MM.1S (cell line): ENCODE measurements at regions not wholly inside any gene's neighbourhood (a gene's known extent, or its start where the extent isn't known, plus 50 kb on each side); places are given as distances from the start of the nearest gene placed in this dataset.

Experiments
- DNase-seq: peaks from one replicate; pipeline ENCODE4 v3.0.0-alpha.2; 2015
- H2AFZ ChIP-seq: fragments of 300-600 bp; sonication (generic); 2 replicates; pipeline ENCODE4 v1.6.0; 2016; ENCODE audit warnings: antibody characterized with exemption, low read length
- H3F3A ChIP-seq: fragments of 300-600 bp; sonication (generic); 2 replicates; pipeline ENCODE4 v1.6.1; 2016; ENCODE audit warnings: mild to moderate bottlenecking, antibody characterized with exemption, low read length, moderate library complexity, mixed read lengths; ENCODE audit not compliant: insufficient read depth
- H3K27ac ChIP-seq: fragments of 300-600 bp; sonication (generic); 2 replicates; pipeline ENCODE4 v1.5.1; 2016; ENCODE audit warnings: mild to moderate bottlenecking, low read length
- H3K27me3 ChIP-seq: fragments of 300-600 bp; sonication (generic); replicated peaks from 2 replicates; pipeline ENCODE4 v1.6.0; 2016; ENCODE audit warnings: low read length; ENCODE audit not compliant: insufficient read depth
- H3K36me3 ChIP-seq: fragments of 300-600 bp; sonication (generic); replicated peaks from 2 replicates; pipeline ENCODE4 v1.6.1; 2016; ENCODE audit warnings: mild to moderate bottlenecking, low read length, mixed read lengths; ENCODE audit not compliant: insufficient read depth
- H3K4me1 ChIP-seq: fragments of 300-600 bp; sonication (generic); 2 replicates; pipeline ENCODE4 v1.6.1; 2016; ENCODE audit warnings: low read length, mixed read lengths
- H3K4me2 ChIP-seq: fragments of 300-600 bp; sonication (generic); 2 replicates; pipeline ENCODE4 v1.6.0; 2016; ENCODE audit warnings: low read depth, low read length
- H3K4me3 ChIP-seq: fragments of 300-600 bp; sonication (generic); 2 replicates; pipeline ENCODE4 v1.5.1; 2016; ENCODE audit warnings: low read length, mixed read lengths
- H3K79me2 ChIP-seq: fragments of 300-600 bp; sonication (generic); 2 replicates; pipeline ENCODE4 v1.6.1; 2016; ENCODE audit warnings: mixed run types, low read length, mixed read lengths
- H3K9ac ChIP-seq: fragments of 300-600 bp; sonication (generic); 2 replicates; pipeline ENCODE4 v1.6.1; 2016; ENCODE audit warnings: low read length, mixed read lengths
- H3K9me2 ChIP-seq: fragments of 300-600 bp; sonication (generic); replicated peaks from 2 replicates; pipeline ENCODE4 v1.6.1; 2016; ENCODE audit warnings: mild to moderate bottlenecking, low read length, mixed read lengths; ENCODE audit not compliant: insufficient read depth
- H3K9me3 ChIP-seq: fragments of 300-600 bp; sonication (generic); replicated peaks from 2 replicates; pipeline ENCODE4 v1.6.1; 2016; ENCODE audit warnings: mild to moderate bottlenecking, low read length, mixed read lengths; ENCODE audit not compliant: insufficient read depth
- H4K20me1 ChIP-seq: fragments of 300-600 bp; sonication (generic); 2 replicates; pipeline ENCODE4 v1.6.1; 2016; ENCODE audit warnings: mild to moderate bottlenecking, low read length, moderate library complexity, mixed read lengths; ENCODE audit not compliant: insufficient read depth
- EZH2 ChIP-seq: fragments of 300-600 bp; sonication (generic); optimal IDR thresholded peaks from 2 replicates; pipeline ENCODE3; 2017; ENCODE audit warnings: low read depth, mild to moderate bottlenecking, antibody characterized with exemption, low read length, mixed read lengths
- EZH2phosphoT487 ChIP-seq: fragments of 300-600 bp; sonication (generic); IDR thresholded peaks from 2 replicates; pipeline ENCODE4 v1.6.1; 2018; ENCODE audit warnings: antibody characterized with exemption, low read length
- TF ChIP-seq, protein P1 (sequence below): fragments of 300-600 bp; sonication (generic); IDR thresholded peaks from 2 replicates; pipeline ENCODE4 v1.5.1; 2016; ENCODE audit warnings: antibody characterized with exemption, low read length, mixed read lengths

GRCh38 chrX:8090906-8091305 is 80.2 kb downstream of the VCX2 start:
- H3K9me2 ChIP-seq = no peaks in the 10 kb centered on the region
- H4K20me1 ChIP-seq = no peaks in the 10 kb centered on the region
- no peaks in the 10 kb centered on the region for H3K79me2 ChIP-seq
- no peaks in the 10 kb centered on the region for H3K9me3 ChIP-seq
- H3K4me2 ChIP-seq = no peak overlapping the region
- H3K4me3 ChIP-seq = no peak overlapping the region
- H3K36me3 ChIP-seq = no peaks in the 10 kb centered on the region
- H3K27me3 ChIP-seq = no peaks in the 10 kb centered on the region
- H2AFZ ChIP-seq = no peak overlapping the region
- no peak for DNase-seq
- H3F3A ChIP-seq = no peaks in the 10 kb centered on the region
- no peaks in the 10 kb centered on the region for H3K4me1 ChIP-seq
- H3K9ac ChIP-seq = no peak overlapping the region
- H3K27ac ChIP-seq = no peak overlapping the region
- TF ChIP-seq EZH2phosphoT487 (no peak), EZH2 (no peak)
- TF ChIP-seq, protein P1, sequence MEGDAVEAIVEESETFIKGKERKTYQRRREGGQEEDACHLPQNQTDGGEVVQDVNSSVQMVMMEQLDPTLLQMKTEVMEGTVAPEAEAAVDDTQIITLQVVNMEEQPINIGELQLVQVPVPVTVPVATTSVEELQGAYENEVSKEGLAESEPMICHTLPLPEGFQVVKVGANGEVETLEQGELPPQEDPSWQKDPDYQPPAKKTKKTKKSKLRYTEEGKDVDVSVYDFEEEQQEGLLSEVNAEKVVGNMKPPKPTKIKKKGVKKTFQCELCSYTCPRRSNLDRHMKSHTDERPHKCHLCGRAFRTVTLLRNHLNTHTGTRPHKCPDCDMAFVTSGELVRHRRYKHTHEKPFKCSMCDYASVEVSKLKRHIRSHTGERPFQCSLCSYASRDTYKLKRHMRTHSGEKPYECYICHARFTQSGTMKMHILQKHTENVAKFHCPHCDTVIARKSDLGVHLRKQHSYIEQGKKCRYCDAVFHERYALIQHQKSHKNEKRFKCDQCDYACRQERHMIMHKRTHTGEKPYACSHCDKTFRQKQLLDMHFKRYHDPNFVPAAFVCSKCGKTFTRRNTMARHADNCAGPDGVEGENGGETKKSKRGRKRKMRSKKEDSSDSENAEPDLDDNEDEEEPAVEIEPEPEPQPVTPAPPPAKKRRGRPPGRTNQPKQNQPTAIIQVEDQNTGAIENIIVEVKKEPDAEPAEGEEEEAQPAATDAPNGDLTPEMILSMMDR = no peak

- no peaks in the 10 kb centered on the region for H3K9me3 ChIP-seq
- DNase-seq = no peak
- no peak overlapping the region for H3K4me3 ChIP-seq
- no peaks in the 10 kb centered on the region for H3K27me3 ChIP-seq
- no peaks in the 10 kb centered on the region for H3F3A ChIP-seq
- no peak overlapping the region for H3K4me2 ChIP-seq
- H3K36me3 ChIP-seq = no peaks in the 10 kb centered on the region
- TF ChIP-seq, protein P1 = no peak
- TF ChIP-seq EZH2 (no peak), EZH2phosphoT487 (no peak)
- no peaks in the 10 kb centered on the region for H4K20me1 ChIP-seq
- no peaks in the 10 kb centered on the region for H3K79me2 ChIP-seq
- H3K9ac ChIP-seq = no peak overlapping the region
- no peak overlapping the region for H2AFZ ChIP-seq
- no peak overlapping the region for H3K27ac ChIP-seq
- no peaks in the 10 kb centered on the region for H3K4me1 ChIP-seq
- H3K9me2 ChIP-seq = no peaks in the 10 kb centered on the region
Observed at GRCh38 chrX:8090482-8090881, 80.6 kb downstream of the VCX2 start.

DNA sequence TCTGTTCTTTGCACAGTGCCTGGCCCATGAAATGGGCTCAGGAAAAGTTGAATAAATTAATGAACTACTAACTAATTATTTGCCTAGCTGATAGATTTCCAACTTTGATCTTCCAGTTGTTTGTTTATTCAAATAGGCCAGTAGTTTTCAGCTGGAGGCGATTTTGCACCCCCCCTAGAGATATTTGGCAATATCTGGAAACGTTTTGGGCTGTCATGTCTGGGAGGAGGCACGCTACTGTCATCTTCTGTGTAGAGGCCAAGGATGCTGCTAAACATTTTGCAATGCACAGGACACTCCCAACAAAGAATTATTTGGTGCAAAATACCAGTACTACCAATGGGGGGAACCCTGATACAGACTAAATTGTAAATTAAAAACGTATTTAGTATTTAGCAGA is 81.9 kb downstream of the VCX2 start:
- Histone ChIP-seq H3K4me1 (no peaks in the 10 kb centered on the region), H3K9ac (no peak overlapping the region), H3K4me3 (no peak overlapping the region), H4K20me1 (no peaks in the 10 kb centered on the region), H3K79me2 (no peaks in the 10 kb centered on the region), H2AFZ (no peak overlapping the region), H3K36me3 (no peaks in the 10 kb centered on the region), H3K9me2 (no peaks in the 10 kb centered on the region), H3K27ac (no peak overlapping the region), H3K4me2 (no peak overlapping the region), H3K27me3 (no peaks in the 10 kb centered on the region), H3K9me3 (no peaks in the 10 kb centered on the region), H3F3A (no peaks in the 10 kb centered on the region)
- no peak for DNase-seq
- TF ChIP-seq, protein P1 = no peak
- no peak for TF ChIP-seq EZH2
- no peak for TF ChIP-seq EZH2phosphoT487
